ENCODE measurements at regions not wholly inside any gene's neighbourhood (a gene's known extent, or its start where the extent isn't known, plus 50 kb on each side); places are given as distances from the start of the nearest gene placed in this dataset.

- DNase-seq: no peak
These were observed 51.6 kb upstream of the SRGAP3 start for GRCh38 chr3:9301091-9301490.

DNA sequence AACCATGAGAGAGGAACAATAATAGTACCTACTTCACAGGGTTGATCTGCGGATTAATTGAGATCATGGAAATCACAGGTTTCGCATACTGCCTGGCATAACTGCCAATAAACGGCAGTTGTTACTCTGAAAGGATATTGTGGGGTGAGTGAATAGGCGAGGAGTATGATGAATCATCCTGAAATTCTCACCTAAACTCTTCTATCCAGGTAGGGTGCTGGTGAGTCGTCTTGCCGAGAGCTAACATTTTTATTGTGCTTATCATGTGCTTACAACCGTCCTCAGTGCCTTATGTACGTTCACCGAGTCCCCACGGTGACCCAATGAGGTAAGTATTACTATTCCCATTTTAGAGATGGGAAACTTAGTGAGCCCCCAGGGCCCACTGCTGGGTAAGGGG, 52.4 kb upstream of the SRGAP3 start:
- DNase-seq: no peak

DNA sequence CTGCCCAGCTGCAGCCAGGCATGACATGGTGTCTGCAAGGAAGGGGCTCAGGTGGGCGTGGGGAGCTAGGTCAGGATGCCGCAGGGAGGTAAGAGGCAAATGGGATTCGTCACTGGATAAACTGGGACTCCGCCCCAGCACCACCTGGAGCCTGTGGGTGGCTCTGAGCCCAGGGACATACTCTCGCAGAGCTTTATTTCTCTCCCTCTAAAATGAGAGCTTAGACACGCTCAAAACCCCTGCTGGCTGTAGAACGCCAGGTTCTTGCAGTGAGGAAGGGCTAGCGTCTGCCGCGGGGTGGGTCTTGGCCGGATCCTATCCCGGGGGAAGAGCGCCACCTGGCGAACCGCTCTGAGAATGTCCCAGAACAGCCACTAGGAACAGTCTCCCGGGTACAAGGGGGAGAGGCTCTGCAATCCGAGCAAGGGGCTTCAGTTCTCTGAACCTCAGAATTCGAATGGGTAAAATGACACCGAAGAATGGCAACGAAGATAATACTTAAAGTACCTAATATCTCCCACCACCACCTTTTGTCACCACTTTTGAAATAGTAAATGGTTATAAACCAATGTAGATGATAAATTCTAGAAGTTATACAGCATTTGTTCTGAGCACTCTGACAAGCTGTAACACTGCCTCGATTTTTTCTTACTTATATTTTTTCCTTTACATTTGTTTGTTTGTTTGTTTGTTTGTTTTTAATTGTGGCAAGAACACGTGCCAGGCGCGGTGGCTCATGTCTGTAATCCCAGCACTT, 53.2 kb upstream of the SRGAP3 start:
- DNase-seq: peak; percentile 76

DNA sequence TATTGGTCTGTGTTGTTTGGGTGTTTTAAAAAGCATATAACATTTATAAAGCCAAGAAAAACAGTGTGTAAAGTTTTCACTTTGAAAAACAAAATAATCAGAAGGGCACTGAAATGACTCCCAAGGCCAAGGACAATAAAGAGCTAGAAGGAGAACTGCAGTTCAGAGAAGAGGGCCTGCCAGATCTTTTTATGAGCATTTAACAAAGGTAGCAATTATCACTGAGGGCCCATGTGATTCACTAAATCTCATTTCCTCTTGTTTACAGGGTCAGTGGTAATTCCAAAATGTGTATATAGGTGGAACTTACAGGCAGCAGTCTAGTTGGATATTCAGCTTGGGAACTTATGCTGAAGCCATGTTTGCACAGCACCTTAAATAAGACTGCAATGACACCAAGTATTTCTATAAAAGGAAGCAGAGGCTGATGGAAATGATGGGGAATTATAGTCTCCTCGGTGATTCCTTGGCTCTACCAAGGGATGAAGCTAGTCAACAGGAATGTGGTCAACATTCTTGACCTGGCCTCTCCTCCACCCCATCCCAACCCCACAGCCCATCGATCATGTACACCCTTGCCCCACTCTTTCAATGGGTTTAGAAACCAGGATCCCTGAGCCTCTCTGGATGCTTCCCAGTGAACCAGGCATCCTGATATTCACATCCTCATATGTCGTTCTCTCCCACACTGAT, 54.4 kb upstream of the THUMPD3 start:
- DNase-seq: no peak

DNA sequence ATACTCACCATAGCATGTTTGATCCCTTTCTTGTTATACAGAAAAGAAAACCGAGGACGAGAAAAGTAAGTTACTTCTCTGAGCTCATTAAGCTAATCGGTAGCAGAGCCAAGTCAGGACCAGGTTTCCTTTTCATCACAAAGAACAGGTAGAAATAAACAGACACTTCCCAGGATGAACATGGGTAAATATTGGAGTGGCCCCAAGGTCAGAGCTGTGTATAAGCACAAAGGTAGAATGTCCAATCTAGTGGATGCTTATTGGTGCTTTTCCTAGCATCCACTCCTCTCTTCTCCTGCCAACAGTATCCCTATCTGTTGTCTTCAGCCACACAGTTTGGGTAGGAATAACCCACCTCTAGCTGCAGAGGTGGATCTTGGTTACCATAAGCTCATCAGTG, 52.8 kb upstream of the THUMPD3 start:
- no peak for DNase-seq

DNA sequence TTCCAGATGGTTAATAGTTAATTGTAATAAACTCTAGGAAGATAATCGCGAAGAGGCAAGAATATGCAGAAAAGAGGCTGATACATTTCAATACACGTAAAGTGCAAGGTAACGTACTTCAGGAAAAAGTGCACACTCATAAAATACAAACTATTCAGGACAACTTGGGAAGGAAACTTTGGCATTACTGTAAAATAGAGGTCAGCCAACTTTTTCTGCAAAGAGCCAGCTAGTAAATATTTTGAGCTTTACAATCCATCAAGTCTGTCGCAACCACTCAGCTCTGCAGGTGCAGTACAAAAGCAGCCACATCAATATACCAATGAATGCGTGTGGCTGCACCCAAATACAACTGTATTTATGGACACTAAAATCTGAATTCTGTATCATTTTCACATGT, 51.6 kb upstream of the THUMPD3 start:
- no peak for DNase-seq
